ENCODE measurements at regions not wholly inside any gene's neighbourhood (a gene's known extent, or its start where the extent isn't known, plus 50 kb on each side); places are given as distances from the start of the nearest gene placed in this dataset.

DNA sequence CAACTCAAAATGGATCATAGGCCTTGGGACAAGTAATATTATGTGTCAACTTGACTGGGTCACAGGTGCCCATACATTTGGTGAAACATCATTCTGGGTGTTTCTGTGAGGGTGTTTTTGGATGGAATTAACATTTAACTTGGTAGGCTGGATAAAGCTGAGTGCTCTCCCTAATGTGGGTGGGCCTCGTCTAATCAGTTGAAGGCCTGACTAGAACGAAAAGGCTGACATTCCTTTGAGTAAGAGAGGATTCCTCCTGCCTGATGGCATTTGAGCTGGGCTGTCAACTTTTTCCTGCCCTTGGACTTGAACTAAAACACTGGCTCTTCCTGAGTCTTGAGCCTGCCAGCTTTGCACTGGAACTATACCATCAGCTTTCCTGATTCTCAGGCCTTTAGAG is 93.4 kb upstream of the ESRRB start:
- TF ChIP-seq JUN (IDR thresholded peaks at IDR 0.05) (no peak), CTCF (IDR thresholded peaks at IDR 0.05) (no peak), RARB (CRISPR knock-in tag; IDR thresholded peaks at IDR 0.05) (no peak), HDAC2 (IDR thresholded peaks at IDR 0.05) (no peak), CEBPB (IDR thresholded peaks at IDR 0.05) (no peak), POLR2A (IDR thresholded peaks at IDR 0.05; ENCODE audit: low read length) (no peak), EP300 (IDR thresholded peaks at IDR 0.05) (no peak), CHD2 (IDR thresholded peaks at IDR 0.05; ENCODE audit: low read length, partially characterized antibody) (no peak)
- TF ChIP-seq, protein P1, sequence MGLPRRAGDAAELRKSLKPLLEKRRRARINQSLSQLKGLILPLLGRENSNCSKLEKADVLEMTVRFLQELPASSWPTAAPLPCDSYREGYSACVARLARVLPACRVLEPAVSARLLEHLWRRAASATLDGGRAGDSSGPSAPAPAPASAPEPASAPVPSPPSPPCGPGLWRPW (IDR thresholded peaks at IDR 0.05), result no peak
- TF ChIP-seq, protein P2, sequence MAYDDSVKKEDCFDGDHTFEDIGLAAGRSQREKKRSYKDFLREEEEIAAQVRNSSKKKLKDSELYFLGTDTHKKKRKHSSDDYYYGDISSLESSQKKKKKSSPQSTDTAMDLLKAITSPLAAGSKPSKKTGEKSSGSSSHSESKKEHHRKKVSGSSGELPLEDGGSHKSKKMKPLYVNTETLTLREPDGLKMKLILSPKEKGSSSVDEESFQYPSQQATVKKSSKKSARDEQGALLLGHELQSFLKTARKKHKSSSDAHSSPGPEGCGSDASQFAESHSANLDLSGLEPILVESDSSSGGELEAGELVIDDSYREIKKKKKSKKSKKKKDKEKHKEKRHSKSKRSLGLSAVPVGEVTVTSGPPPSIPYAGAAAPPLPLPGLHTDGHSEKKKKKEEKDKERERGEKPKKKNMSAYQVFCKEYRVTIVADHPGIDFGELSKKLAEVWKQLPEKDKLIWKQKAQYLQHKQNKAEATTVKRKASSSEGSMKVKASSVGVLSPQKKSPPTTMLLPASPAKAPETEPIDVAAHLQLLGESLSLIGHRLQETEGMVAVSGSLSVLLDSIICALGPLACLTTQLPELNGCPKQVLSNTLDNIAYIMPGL (CRISPR knock-in tag; IDR thresholded peaks at IDR 0.05; ENCODE audit: borderline replicate concordance), result no peak

All from A549 (cell line).